ENCODE measurements at regions not wholly inside any gene's neighbourhood (a gene's known extent, or its start where the extent isn't known, plus 50 kb on each side); places are given as distances from the start of the nearest gene placed in this dataset.
"Not testable (repeated sequence)": the region's sequence is repeated elsewhere in the genome, so short reads cannot be mapped to it uniquely, and the experiment has no call there.

GRCh38 chr1:227486559-227486958 lies 76.8 kb upstream of the ZNF678 start:
- no peak overlapping the region for H3K4me3 ChIP-seq (ENCODE audit: low read depth, low read length)
- no peak for DNase-seq (ENCODE audit: low read depth)
- TF ChIP-seq CTCF (IDR thresholded peaks at IDR 0.05; ENCODE audit: low read depth, low read length) (no peak), MYC (IDR thresholded peaks at IDR 0.05; ENCODE audit: low read depth, low read length) (no peak), POLR2A (IDR thresholded peaks at IDR 0.05; ENCODE audit: extremely low read depth, insufficient read length) (no peak)
- TF ChIP-seq, protein P1, sequence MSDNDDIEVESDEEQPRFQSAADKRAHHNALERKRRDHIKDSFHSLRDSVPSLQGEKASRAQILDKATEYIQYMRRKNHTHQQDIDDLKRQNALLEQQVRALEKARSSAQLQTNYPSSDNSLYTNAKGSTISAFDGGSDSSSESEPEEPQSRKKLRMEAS (IDR thresholded peaks at IDR 0.05; ENCODE audit: low read depth, low read length): no peak

DNA sequence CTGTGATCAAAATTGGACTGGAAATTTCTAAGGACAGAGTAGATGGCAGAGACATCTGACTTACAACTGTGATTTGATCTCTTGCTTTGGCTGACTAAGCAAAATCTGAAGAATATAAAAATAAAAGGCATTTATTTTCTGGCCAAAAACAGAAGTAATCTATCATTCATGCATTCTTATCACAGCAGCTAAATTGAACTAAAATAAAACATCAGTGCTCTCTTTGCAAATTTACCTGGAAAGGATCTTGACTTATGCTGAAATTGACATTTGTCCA lies 81.4 kb upstream of the ZNF678 start:
- H3K4me3 ChIP-seq (ENCODE audit: low read depth, low read length): no peak overlapping the region
- TF ChIP-seq MYC (IDR thresholded peaks at IDR 0.05; ENCODE audit: low read depth, low read length) (no peak), POLR2A (IDR thresholded peaks at IDR 0.05; ENCODE audit: extremely low read depth, insufficient read length) (no peak), CTCF (IDR thresholded peaks at IDR 0.05; ENCODE audit: low read depth, low read length) (no peak)
- TF ChIP-seq, protein P1 (IDR thresholded peaks at IDR 0.05; ENCODE audit: low read depth, low read length): no peak
- DNase-seq (ENCODE audit: low read depth): no peak

DNA sequence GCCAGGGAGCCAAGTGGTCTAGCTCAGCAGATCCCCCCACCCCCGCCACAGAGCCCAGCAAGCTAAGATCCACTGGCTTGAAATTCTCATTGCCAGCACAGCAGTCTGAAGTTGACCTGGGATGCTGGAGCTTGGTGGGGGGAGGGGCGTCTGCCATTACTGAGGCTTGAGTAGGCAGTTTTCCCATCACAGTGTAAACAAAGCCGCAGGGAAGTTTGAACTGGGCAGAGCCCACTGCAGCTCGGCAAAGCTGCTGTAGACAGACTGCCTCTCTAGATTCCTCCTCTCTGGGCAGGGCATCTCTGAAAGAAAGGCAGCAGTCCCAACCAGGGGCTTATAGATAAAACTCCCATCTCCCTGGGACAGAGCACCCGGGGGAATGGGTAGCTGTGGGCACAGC lies 89.3 kb upstream of the ZNF678 start:
- H3K4me3 ChIP-seq (ENCODE audit: low read depth, low read length); DNase-seq (ENCODE audit: low read depth): not testable (repeated sequence)

DNA sequence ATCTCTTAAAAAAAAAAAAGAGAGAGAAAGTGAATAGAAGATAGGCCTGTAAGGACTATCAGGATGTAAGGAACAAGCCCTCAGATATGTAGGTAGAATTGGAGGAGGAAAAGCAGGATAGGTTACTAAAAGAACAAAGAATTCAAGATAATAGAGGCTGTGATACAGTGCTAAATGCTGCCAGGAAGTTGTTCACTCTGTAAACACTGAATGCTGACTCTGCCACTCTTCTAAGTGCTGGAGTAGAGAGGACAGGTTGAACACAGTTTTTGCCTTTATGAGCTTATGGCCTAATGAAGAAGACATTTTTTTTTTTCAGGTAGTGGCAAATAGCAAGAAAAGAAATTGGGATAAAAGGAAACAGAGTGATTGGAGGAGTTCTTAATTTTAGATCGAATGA lies 90.6 kb upstream of the ZNF678 start:
- no peak overlapping the region for H3K4me3 ChIP-seq (ENCODE audit: low read depth, low read length)
- TF ChIP-seq CTCF (IDR thresholded peaks at IDR 0.05; ENCODE audit: low read depth, low read length): no peak
- TF ChIP-seq, protein P1 (IDR thresholded peaks at IDR 0.05; ENCODE audit: low read depth, low read length): no peak
- no peak for TF ChIP-seq POLR2A (IDR thresholded peaks at IDR 0.05; ENCODE audit: extremely low read depth, insufficient read length)
- TF ChIP-seq MYC (IDR thresholded peaks at IDR 0.05; ENCODE audit: low read depth, low read length): no peak

GRCh38 chr1:227470688-227471087 lies 92.7 kb upstream of the ZNF678 start:
- no peak for DNase-seq (ENCODE audit: low read depth)
- H3K4me3 ChIP-seq (ENCODE audit: low read depth, low read length): no peak overlapping the region
- TF ChIP-seq MYC (IDR thresholded peaks at IDR 0.05; ENCODE audit: low read depth, low read length) (no peak), CTCF (IDR thresholded peaks at IDR 0.05; ENCODE audit: low read depth, low read length) (no peak), POLR2A (IDR thresholded peaks at IDR 0.05; ENCODE audit: extremely low read depth, insufficient read length) (no peak)
- TF ChIP-seq, protein P1 (IDR thresholded peaks at IDR 0.05; ENCODE audit: low read depth, low read length): no peak

More for the DNA sequence above, 90.6 kb upstream of the ZNF678 start:
- DNase-seq (ENCODE audit: low read depth): no peak

DNA sequence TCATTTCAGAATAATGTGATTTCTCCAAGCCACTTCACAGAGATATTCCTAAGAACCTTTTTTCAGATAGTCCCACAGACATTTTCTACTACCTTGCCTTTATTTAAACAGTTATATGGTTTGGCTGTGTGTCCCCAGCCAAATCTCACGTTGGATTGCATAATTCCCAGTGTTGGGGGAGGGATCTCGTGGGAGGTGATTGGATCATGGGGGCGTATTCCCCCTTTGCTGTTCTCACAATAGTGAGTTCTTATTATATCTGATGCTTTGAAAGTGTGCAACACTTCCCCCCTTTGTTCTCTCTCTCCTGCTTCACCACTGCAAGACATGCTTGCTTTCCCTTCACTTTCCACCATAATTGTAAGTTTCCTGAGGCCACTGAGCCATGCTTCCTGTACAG lies 93.6 kb upstream of the ZNF678 start:
- TF ChIP-seq POLR2A (IDR thresholded peaks at IDR 0.05; ENCODE audit: extremely low read depth, insufficient read length): no peak
- TF ChIP-seq, protein P1 (IDR thresholded peaks at IDR 0.05; ENCODE audit: low read depth, low read length): no peak
- TF ChIP-seq MYC (IDR thresholded peaks at IDR 0.05; ENCODE audit: low read depth, low read length): no peak
- TF ChIP-seq CTCF (IDR thresholded peaks at IDR 0.05; ENCODE audit: low read depth, low read length): no peak
- no peak for DNase-seq (ENCODE audit: low read depth)
- no peak overlapping the region for H3K4me3 ChIP-seq (ENCODE audit: low read depth, low read length)

Measured in NB4 (cell line).